Neural crest cell (in vitro differentiated cells): ENCODE measurements at regions not wholly inside any gene's neighbourhood (a gene's known extent, or its start where the extent isn't known, plus 50 kb on each side); places are given as distances from the start of the nearest gene placed in this dataset.

ENCODE experiments used
- DNase-seq: peaks from one replicate; pipeline ENCODE4 v3.0.0; 2021; ENCODE audit warnings: low read depth, mixed read lengths, low spot score
- H3K27ac Mint-ChIP-seq: one replicate; pipeline ENCODE4 v1.8.0; 2021; ENCODE audit warnings: mild to moderate bottlenecking, mixed read lengths; ENCODE audit not compliant: unreplicated experiment
- H3K27me3 Mint-ChIP-seq: 2 replicates; pipeline ENCODE4 v1.8.0; 2021; ENCODE audit warnings: low read depth, mild to moderate bottlenecking, mixed read lengths
- H3K36me3 Mint-ChIP-seq: 2 replicates; pipeline ENCODE4 v1.8.0; 2021; ENCODE audit warnings: low read depth, mild to moderate bottlenecking, mixed read lengths
- H3K4me1 Mint-ChIP-seq: 2 replicates; pipeline ENCODE4 v1.8.0; 2021; ENCODE audit warnings: mixed read lengths
- H3K4me3 Mint-ChIP-seq: one replicate; pipeline ENCODE4 v1.8.0; 2021; ENCODE audit warnings: mild to moderate bottlenecking, mixed read lengths
- H3K9me3 Mint-ChIP-seq: 2 replicates; pipeline ENCODE4 v1.8.0; 2021; ENCODE audit warnings: mixed read lengths
- TF ChIP-seq, protein P1 (sequence below): fragments of 200-600 bp; sonication (generic); conservative IDR thresholded peaks from 2 replicates; pipeline ENCODE4 v1.5.0; 2021; ENCODE audit warnings: antibody characterized with exemption, mild to moderate bottlenecking

DNA sequence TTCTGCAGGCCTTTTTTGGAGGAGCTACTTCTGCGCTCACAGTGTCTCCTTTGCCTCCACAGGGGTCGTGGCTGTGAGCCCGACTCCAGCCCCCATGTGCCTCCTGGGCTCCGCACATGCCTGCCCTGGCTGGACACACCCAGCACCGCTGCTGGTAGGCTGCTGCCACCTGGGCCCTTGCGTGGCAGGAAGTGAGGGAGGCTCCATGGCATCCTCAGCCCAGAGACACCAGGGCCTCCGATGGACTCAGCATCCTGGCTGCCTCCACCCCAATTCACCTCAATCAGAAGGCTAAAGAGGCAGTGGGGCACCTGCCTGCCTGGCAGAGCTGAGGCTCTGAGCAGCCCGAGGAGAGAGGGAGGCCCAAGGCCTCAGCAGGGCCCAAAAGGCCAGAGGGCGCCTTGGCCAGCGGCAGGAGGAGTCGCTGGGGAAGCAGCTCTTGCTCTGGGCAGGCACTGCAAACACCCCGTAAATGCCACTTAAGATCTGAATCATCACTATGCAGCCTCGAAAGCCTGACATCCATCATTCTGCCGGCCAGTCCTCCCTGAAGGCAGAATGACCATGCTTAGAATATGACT lies 68.3 kb upstream of the OTOS start:
- TF ChIP-seq, protein P1, sequence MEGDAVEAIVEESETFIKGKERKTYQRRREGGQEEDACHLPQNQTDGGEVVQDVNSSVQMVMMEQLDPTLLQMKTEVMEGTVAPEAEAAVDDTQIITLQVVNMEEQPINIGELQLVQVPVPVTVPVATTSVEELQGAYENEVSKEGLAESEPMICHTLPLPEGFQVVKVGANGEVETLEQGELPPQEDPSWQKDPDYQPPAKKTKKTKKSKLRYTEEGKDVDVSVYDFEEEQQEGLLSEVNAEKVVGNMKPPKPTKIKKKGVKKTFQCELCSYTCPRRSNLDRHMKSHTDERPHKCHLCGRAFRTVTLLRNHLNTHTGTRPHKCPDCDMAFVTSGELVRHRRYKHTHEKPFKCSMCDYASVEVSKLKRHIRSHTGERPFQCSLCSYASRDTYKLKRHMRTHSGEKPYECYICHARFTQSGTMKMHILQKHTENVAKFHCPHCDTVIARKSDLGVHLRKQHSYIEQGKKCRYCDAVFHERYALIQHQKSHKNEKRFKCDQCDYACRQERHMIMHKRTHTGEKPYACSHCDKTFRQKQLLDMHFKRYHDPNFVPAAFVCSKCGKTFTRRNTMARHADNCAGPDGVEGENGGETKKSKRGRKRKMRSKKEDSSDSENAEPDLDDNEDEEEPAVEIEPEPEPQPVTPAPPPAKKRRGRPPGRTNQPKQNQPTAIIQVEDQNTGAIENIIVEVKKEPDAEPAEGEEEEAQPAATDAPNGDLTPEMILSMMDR = no peak
- no peak for DNase-seq
- H3K4me1 Mint-ChIP-seq = peaks cover 23% of the 10 kb centered on the region
- peaks cover 3% of the 10 kb centered on the region for H3K36me3 Mint-ChIP-seq
- H3K4me3 Mint-ChIP-seq = no peak overlapping the region
- no peaks in the 10 kb centered on the region for H3K27me3 Mint-ChIP-seq
- peaks cover 2% of the 10 kb centered on the region for H3K9me3 Mint-ChIP-seq
- H3K27ac Mint-ChIP-seq = no peak overlapping the region

- TF ChIP-seq, protein P1 = no peak
- Mint-ChIP-seq H3K4me3 (no peak overlapping the region), H3K36me3 (peaks cover 3% of the 10 kb centered on the region), H3K27me3 (no peaks in the 10 kb centered on the region), H3K27ac (peak overlapping the region; percentile 27), H3K9me3 (peaks cover 2% of the 10 kb centered on the region), H3K4me1 (peaks cover 25% of the 10 kb centered on the region)
- no peak for DNase-seq
Measured at GRCh38 chr2:240209493-240209892, 69.0 kb upstream of the OTOS start.

- no peak overlapping the region for H3K27ac Mint-ChIP-seq
- DNase-seq = no peak
- TF ChIP-seq, protein P1 = no peak
- peaks cover 3% of the 10 kb centered on the region for H3K36me3 Mint-ChIP-seq
- H3K27me3 Mint-ChIP-seq = no peaks in the 10 kb centered on the region
- peaks cover 18% of the 10 kb centered on the region for H3K4me1 Mint-ChIP-seq
- H3K4me3 Mint-ChIP-seq = no peak overlapping the region
- H3K9me3 Mint-ChIP-seq = peaks cover 2% of the 10 kb centered on the region
Measured at GRCh38 chr2:240210198-240210965, 69.9 kb upstream of the OTOS start.

GRCh38 chr2:240211096-240211495 lies 70.6 kb upstream of the OTOS start:
- Mint-ChIP-seq H3K4me3 (no peak overlapping the region), H3K36me3 (no peaks in the 10 kb centered on the region), H3K9me3 (no peaks in the 10 kb centered on the region), H3K27me3 (no peaks in the 10 kb centered on the region), H3K27ac (no peak overlapping the region), H3K4me1 (peaks cover 11% of the 10 kb centered on the region)
- TF ChIP-seq, protein P1 = no peak
- no peak for DNase-seq

DNA sequence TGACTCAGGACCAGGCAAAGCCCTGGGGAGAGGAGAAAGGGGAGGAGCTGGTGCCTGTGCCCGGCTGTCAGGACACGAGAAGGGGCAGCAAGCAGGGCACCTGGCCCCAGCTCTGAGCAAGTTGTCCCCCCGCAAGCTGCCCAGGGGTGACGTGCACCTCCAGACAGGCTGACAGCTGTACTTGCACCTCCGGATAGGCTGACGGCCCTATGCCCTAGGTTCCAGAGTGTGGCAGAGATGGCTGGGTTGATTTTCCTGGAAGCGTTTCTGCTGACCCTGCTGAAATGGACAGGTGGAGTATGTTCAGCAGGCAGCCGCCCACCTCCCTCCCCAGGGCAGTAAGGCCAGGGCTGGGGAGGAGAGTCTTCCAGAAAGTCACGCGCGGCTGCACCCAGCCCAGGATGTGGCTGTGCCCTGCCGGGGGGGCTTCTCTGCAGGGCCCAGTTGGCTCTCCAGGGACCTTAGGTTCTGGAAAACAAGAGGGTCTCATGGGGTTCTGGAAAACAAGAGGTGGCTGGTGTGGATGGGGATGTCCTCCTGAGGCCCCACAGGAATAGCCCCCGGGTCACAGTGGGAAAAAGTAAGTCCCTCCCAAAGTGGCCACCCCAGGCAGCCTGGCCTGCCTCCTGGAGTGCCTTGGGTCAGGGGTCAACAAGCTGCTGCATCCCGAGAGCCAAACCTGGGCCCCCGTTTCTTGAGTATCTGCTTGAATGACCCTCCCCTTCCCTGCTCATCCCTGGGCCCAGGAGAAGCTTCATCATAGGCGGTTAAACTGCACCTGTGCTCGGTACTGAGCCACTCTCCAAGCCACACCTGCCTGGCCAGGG lies 71.4 kb upstream of the OTOS start:
- H3K27ac Mint-ChIP-seq = no peak overlapping the region
- H3K27me3 Mint-ChIP-seq = no peaks in the 10 kb centered on the region
- no peak overlapping the region for H3K4me3 Mint-ChIP-seq
- DNase-seq = no peak
- TF ChIP-seq, protein P1 = no peak
- no peaks in the 10 kb centered on the region for H3K36me3 Mint-ChIP-seq
- no peaks in the 10 kb centered on the region for H3K9me3 Mint-ChIP-seq
- H3K4me1 Mint-ChIP-seq = peaks cover 11% of the 10 kb centered on the region
